Stimulated activated naive B cell treated with anti-CD40 and anti-IgM and Interleukin-4, amounts not matched to agents 10 μg/mL and 1 μg/mL and 100 μg/mL, for 72 hours (primary cell): ENCODE measurements at regions not wholly inside any gene's neighbourhood (a gene's known extent, or its start where the extent isn't known, plus 50 kb on each side); places are given as distances from the start of the nearest gene placed in this dataset.

Experiments used
- ATAC-seq, 2 donors: fragments of 150-1000 bp; cut with Tn5 transposase; replicated peaks; 2 replicates each; pipeline ENCODE4 v1.10.0; 2021; ENCODE audit warnings: moderate library complexity in 1 of 2
- DNase-seq: peaks from one replicate; pipeline ENCODE4 v3.0.0; 2021
- H3K27ac Mint-ChIP-seq: one replicate; pipeline ENCODE4 v1.8.0; 2022; ENCODE audit warnings: mild to moderate bottlenecking, mixed read lengths
- H3K27me3 Mint-ChIP-seq, 2 donors: one replicate each; pipeline ENCODE4 v1.8.0; 2022; ENCODE audit warnings: mixed read lengths in 2 of 2
- H3K36me3 Mint-ChIP-seq, 2 donors: one replicate each; pipeline ENCODE4 v1.8.0; 2022; ENCODE audit warnings: mixed read lengths in 2 of 2, mild to moderate bottlenecking in 1 of 2
- H3K4me1 Mint-ChIP-seq, 2 donors: one replicate each; pipeline ENCODE4 v1.8.0; 2022; ENCODE audit warnings: mixed read lengths in 2 of 2, mild to moderate bottlenecking in 1 of 2
- H3K4me3 Mint-ChIP-seq, 2 donors: one replicate each; pipeline ENCODE4 v1.8.0; 2022; ENCODE audit warnings: mild to moderate bottlenecking in 2 of 2, mixed read lengths in 2 of 2, moderate library complexity in 1 of 2
- H3K9me3 Mint-ChIP-seq, 2 donors: one replicate each; pipeline ENCODE4 v1.8.0; 2022; ENCODE audit warnings: mixed read lengths in 2 of 2, mild to moderate bottlenecking in 1 of 2

DNA sequence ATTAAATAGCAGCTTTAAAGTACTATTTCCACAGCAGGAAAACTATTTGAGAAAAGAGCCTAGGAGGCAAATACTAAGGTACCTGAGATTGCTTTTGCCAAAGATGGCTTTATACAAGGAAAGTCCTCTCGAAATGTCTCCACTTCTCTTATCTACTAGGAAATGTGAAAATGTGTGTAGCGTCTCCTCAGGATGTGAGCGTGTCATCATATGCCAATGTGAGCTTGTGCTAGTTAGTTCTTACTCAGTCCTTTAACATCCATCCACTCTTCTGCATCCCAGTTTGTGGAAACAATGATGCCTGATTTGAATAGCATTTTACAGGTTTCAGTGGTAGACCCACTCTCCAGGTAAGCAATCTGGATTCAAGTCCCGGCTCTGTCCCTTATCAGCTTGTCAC is 421.0 kb downstream of the DYNC2H1 start:
- Mint-ChIP-seq H3K36me3 (no peaks in the 10 kb centered on the region), H3K4me1 (no peaks in the 10 kb centered on the region), H3K27ac (no peak overlapping the region), H3K4me3 (no peak overlapping the region), H3K27me3 (peaks cover 0 to 4% of the 10 kb centered on the region in 2 donors), H3K9me3 (peaks cover 0 to 1% of the 10 kb centered on the region in 2 donors)
- ATAC-seq: no peak
- DNase-seq: no peak

- Mint-ChIP-seq H3K36me3 (no peaks in the 10 kb centered on the region), H3K4me1 (no peaks in the 10 kb centered on the region), H3K4me3 (no peak overlapping the region), H3K9me3 (no peaks in the 10 kb centered on the region), H3K27ac (no peak overlapping the region), H3K27me3 (peaks cover 0 to 4% of the 10 kb centered on the region in 2 donors)
- ATAC-seq (no peak), DNase-seq (no peak)
Observed at GRCh38 chr11:103532133-103532788, 423.0 kb downstream of the DYNC2H1 start.

- no peaks in the 10 kb centered on the region for H3K4me1 Mint-ChIP-seq
Observed at GRCh38 chr11:103534191-103534590, 425.0 kb downstream of the DYNC2H1 start.

GRCh38 chr11:103534959-103535358 is 425.7 kb downstream of the DYNC2H1 start:
- no peaks in the 10 kb centered on the region for H3K36me3 Mint-ChIP-seq
- no peak overlapping the region for H3K4me3 Mint-ChIP-seq
- peaks cover 0 to 4% of the 10 kb centered on the region in 2 donors for H3K27me3 Mint-ChIP-seq
- ATAC-seq (no peak), DNase-seq (no peak)
- no peak overlapping the region for H3K27ac Mint-ChIP-seq
- no peaks in the 10 kb centered on the region for H3K4me1 Mint-ChIP-seq
- H3K9me3 Mint-ChIP-seq: no peaks in the 10 kb centered on the region

More at GRCh38 chr11:103534191-103534590, 425.0 kb downstream of the DYNC2H1 start:
- no peaks in the 10 kb centered on the region for H3K36me3 Mint-ChIP-seq
- no peak overlapping the region for H3K4me3 Mint-ChIP-seq
- no peak for ATAC-seq
- H3K9me3 Mint-ChIP-seq: no peaks in the 10 kb centered on the region
- no peak overlapping the region for H3K27ac Mint-ChIP-seq
- peaks cover 0 to 4% of the 10 kb centered on the region in 2 donors for H3K27me3 Mint-ChIP-seq
- DNase-seq: no peak

DNA sequence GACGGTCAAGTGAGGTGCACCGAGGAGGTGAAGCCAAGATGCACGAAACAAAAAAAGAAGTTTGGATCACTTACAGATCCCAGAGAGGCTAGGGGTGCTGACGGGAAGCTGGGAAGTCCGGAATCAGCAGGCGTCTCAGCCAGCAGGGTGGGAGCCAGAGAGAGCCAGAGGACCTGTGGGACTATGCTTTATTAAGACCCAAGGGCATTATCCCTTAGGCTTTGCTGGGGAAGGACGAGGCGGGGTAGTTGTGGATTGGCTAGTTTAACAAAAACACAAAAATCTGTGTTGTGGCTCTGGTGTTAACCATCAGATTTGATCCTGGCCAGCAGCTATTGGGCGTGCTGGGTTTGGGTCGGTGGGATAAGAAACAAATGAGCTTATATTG is 427.1 kb downstream of the DYNC2H1 start:
- ATAC-seq (no peak), DNase-seq (no peak)
- Mint-ChIP-seq H3K36me3 (no peaks in the 10 kb centered on the region), H3K27ac (no peak overlapping the region), H3K9me3 (peaks cover 6 to 10% of the 10 kb centered on the region in 2 donors), H3K27me3 (peaks cover 0 to 3% of the 10 kb centered on the region in 2 donors), H3K4me3 (no peak overlapping the region), H3K4me1 (no peaks in the 10 kb centered on the region)

DNA sequence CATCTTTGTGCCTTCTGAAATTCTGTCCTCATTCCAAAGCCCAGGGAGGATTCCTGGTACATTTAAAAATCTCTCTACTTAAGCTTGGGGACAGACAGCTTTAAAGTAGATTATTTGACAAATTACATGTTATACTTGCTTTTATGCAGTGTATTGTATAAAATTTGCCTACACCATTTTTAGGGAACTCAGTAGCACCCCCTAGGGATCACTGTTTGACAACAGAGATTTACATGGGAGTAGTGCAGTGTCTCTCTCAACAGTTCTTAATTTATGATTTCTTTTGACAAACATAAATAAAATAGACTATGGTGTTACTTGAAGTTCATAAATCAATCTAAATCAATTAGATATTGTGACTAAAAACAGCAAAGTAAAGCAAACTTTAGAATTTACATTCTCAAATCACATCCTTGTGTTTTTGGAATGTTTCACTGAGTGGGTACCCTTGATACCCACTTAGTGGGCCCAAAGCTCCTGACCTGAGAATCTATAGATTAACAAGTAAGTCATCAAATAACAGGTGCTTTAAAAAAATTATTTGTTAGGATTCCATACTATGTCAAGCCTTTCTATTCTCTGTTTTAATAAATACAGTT is 428.8 kb downstream of the DYNC2H1 start:
- H3K36me3 Mint-ChIP-seq: no peaks in the 10 kb centered on the region
- ATAC-seq (no peak), DNase-seq (no peak)
- H3K27me3 Mint-ChIP-seq: no peaks in the 10 kb centered on the region
- no peak overlapping the region for H3K27ac Mint-ChIP-seq
- no peaks in the 10 kb centered on the region for H3K4me1 Mint-ChIP-seq
- H3K9me3 Mint-ChIP-seq: peaks cover 11 to 13% of the 10 kb centered on the region in 2 donors
- no peak overlapping the region for H3K4me3 Mint-ChIP-seq

DNA sequence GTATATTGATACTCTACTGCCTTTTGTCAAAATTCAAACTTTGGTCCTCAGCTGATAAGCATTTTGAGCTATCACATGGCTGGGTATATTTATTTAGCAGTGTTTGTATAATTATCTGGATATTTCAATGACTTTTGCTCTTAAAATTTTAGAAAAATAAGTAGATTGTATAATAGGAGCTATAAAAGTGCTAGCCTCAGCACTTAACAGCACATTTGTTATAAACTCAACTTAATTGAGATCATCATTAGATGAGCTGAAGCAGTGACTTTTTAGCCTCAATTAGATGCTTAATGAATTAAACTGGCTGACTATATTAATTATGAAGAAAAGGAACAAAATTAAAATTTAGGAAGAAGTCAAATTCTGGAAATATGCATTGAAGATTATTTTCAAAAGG is 429.9 kb downstream of the DYNC2H1 start:
- Mint-ChIP-seq H3K4me1 (no peaks in the 10 kb centered on the region), H3K36me3 (no peaks in the 10 kb centered on the region)
- no peak for ATAC-seq

DNA sequence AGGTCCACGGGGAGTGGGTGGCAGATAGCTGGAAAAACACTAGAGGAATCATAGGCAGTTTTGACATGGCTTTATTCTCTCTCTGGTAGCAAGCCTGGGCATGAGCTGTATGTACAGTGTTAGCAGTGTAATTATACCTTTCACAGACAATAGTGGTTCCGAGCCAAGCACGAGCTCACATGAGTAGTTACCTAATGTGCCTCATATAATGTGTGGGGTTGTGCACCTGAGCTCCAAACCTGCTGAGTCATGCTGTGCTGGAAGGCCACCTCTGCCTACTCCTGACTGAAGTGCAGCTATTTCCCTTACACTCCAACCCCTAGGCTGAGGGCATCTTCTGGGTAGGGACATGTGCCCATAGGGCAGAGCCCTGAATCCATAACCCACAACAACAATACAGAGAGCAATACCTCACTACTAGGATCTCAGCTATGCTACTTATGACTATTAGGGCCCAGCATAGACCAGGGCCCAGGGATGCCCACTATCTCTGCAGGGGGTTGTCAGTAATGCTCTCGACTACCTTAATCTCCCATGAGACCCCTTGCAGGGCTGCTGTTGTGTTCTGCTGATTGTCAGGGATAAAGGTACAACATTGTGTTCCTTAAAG is 432.1 kb downstream of the DYNC2H1 start:
- DNase-seq (no peak), ATAC-seq (no peak)
- Mint-ChIP-seq H3K36me3 (no peaks in the 10 kb centered on the region), H3K4me1 (no peaks in the 10 kb centered on the region), H3K27me3 (no peaks in the 10 kb centered on the region), H3K27ac (no peak overlapping the region), H3K9me3 (peaks cover 13 to 15% of the 10 kb centered on the region in 2 donors), H3K4me3 (no peak overlapping the region)

More for the DNA sequence above, 429.9 kb downstream of the DYNC2H1 start:
- Mint-ChIP-seq H3K27me3 (no peaks in the 10 kb centered on the region), H3K9me3 (peaks cover 13 to 15% of the 10 kb centered on the region in 2 donors), H3K27ac (no peak overlapping the region), H3K4me3 (no peak overlapping the region)
- DNase-seq: no peak

- no peak for DNase-seq
- Mint-ChIP-seq H3K27ac (no peak overlapping the region), H3K4me1 (no peaks in the 10 kb centered on the region), H3K9me3 (peaks cover 13 to 15% of the 10 kb centered on the region in 2 donors), H3K27me3 (peaks cover 0 to 4% of the 10 kb centered on the region in 2 donors), H3K4me3 (no peak overlapping the region), H3K36me3 (no peaks in the 10 kb centered on the region)
- no peak for ATAC-seq
Observed at GRCh38 chr11:103542851-103543250, 433.6 kb downstream of the DYNC2H1 start.

DNA sequence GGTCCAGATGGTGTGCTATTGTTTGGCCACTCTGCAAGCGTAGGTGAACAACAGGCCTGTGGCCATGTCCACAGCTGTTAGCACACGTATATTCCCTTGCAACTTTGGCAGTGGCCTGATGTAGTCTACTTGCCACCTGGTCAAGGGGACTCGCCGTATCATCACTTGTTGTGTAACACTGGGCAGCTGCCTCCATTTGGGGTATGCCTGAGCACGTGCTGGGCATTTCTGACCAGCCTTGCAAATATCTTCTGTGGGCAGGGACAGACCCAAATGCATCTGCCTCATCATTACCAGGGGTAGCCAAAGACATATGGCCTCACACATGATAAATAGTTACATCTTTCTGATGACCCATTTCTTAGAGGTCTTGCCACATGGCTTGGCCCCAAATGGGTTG is 434.2 kb downstream of the DYNC2H1 start:
- ATAC-seq: no peak
- Mint-ChIP-seq H3K9me3 (peaks cover 13 to 15% of the 10 kb centered on the region in 2 donors), H3K4me1 (no peaks in the 10 kb centered on the region)

GRCh38 chr11:103544874-103545273 is 435.6 kb downstream of the DYNC2H1 start:
- DNase-seq: no peak
- no peak for ATAC-seq
- H3K27ac Mint-ChIP-seq: no peak overlapping the region
- H3K36me3 Mint-ChIP-seq: no peaks in the 10 kb centered on the region
- no peak overlapping the region for H3K4me3 Mint-ChIP-seq
- peaks cover 13 to 15% of the 10 kb centered on the region in 2 donors for H3K9me3 Mint-ChIP-seq
- H3K27me3 Mint-ChIP-seq: peaks cover 0 to 4% of the 10 kb centered on the region in 2 donors
- no peaks in the 10 kb centered on the region for H3K4me1 Mint-ChIP-seq

More for the DNA sequence above, 434.2 kb downstream of the DYNC2H1 start:
- Mint-ChIP-seq H3K36me3 (no peaks in the 10 kb centered on the region), H3K27ac (no peak overlapping the region), H3K4me3 (no peak overlapping the region), H3K27me3 (peaks cover 0 to 4% of the 10 kb centered on the region in 2 donors)
- no peak for DNase-seq

DNA sequence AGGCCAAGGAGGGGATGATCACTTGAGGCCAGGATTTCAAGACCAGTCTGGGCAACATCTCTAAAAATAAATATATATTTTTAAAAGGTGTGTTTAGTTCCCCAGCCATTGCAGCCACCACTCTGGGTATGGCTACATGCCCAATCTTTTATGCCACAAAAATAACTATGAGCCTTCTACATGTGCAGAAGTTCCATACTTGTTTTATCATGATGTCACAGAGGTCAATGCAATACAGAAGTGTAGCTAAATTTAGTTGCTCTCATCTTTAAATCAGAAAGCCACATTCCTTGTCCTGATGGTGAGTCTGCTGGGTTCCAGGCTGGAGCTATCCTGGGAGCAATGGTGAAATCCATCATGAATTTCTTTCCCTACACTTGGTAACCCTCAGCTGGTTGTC is 436.3 kb downstream of the DYNC2H1 start:
- no peaks in the 10 kb centered on the region for H3K4me1 Mint-ChIP-seq
- H3K9me3 Mint-ChIP-seq: peaks cover 10 to 12% of the 10 kb centered on the region in 2 donors
- DNase-seq: no peak
- H3K4me3 Mint-ChIP-seq: no peak overlapping the region
- no peaks in the 10 kb centered on the region for H3K36me3 Mint-ChIP-seq
- no peak overlapping the region for H3K27ac Mint-ChIP-seq
- H3K27me3 Mint-ChIP-seq: peaks cover 0 to 4% of the 10 kb centered on the region in 2 donors
- no peak for ATAC-seq

- Mint-ChIP-seq H3K27ac (no peak overlapping the region), H3K4me3 (no peak overlapping the region), H3K9me3 (peaks cover 4 to 10% of the 10 kb centered on the region in 2 donors), H3K4me1 (no peaks in the 10 kb centered on the region), H3K27me3 (peaks cover 0 to 4% of the 10 kb centered on the region in 2 donors), H3K36me3 (no peaks in the 10 kb centered on the region)
- ATAC-seq: no peak
- DNase-seq: no peak
Observed at GRCh38 chr11:103546236-103546635, 437.0 kb downstream of the DYNC2H1 start.

DNA sequence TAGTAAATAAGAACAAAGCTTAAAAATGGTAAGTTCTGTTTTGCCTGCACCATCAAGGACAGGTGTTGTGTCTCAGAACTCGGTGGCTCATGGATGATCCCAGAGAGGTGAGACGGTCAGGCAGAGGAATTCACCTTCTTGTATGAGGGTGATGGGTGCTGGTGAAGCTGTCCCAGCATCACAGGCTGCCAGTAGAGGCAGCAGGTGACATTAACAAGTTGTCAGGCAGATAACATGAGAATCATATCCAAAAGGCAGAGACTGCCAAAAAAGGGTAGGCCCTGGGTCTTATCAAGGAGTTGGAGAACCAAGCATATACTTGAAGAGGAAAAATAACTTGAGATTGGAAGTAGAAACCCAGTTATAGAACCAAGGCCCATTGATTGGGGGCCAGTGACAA is 437.8 kb downstream of the DYNC2H1 start:
- Mint-ChIP-seq H3K4me3 (no peak overlapping the region), H3K27ac (no peak overlapping the region), H3K36me3 (no peaks in the 10 kb centered on the region), H3K4me1 (no peaks in the 10 kb centered on the region), H3K9me3 (peaks cover 0 to 4% of the 10 kb centered on the region in 2 donors), H3K27me3 (peaks cover 0 to 4% of the 10 kb centered on the region in 2 donors)
- DNase-seq (no peak), ATAC-seq (no peak)

GRCh38 chr11:103547691-103548090 is 438.5 kb downstream of the DYNC2H1 start:
- ATAC-seq: no peak
- Mint-ChIP-seq H3K4me1 (no peaks in the 10 kb centered on the region), H3K4me3 (no peak overlapping the region), H3K36me3 (no peaks in the 10 kb centered on the region), H3K9me3 (peaks cover 0 to 4% of the 10 kb centered on the region in 2 donors), H3K27ac (no peak overlapping the region), H3K27me3 (peaks cover 0 to 4% of the 10 kb centered on the region in 2 donors)
- DNase-seq: no peak
